SJSA1 (cell line): ENCODE measurements at regions not wholly inside any gene's neighbourhood (a gene's known extent, or its start where the extent isn't known, plus 50 kb on each side); places are given as distances from the start of the nearest gene placed in this dataset.

Experiments
- DNase-seq, 2 experiments: peaks; one replicate each; pipeline ENCODE4 v3.0.0-alpha.2; 2015 to 2020; ENCODE audit warnings: low spot score in 2 of 2, low read depth in 1 of 2
- H3K27ac ChIP-seq: fragments of 250-450 bp; sonication (Bioruptor Pico); 2 replicates; pipeline ENCODE4 v1.5.1; 2020; ENCODE audit warnings: mild to moderate bottlenecking, moderate library complexity
- H3K27me3 ChIP-seq: fragments of 250-450 bp; sonication (Bioruptor Pico); replicated peaks from 2 replicates; pipeline ENCODE4 v1.5.1; 2020; ENCODE audit warnings: mild to moderate bottlenecking, moderate library complexity
- H3K36me3 ChIP-seq: fragments of 250-450 bp; sonication (Bioruptor Pico); 2 replicates; pipeline ENCODE4 v1.5.1; 2020; ENCODE audit warnings: mild to moderate bottlenecking
- H3K4me1 ChIP-seq: fragments of 250-450 bp; sonication (Bioruptor Pico); replicated peaks from 2 replicates; pipeline ENCODE4 v1.6.1; 2021; ENCODE audit warnings: mild to moderate bottlenecking
- H3K4me3 ChIP-seq: fragments of 250-450 bp; sonication (Bioruptor Pico); 2 replicates; pipeline ENCODE4 v1.5.1; 2020; ENCODE audit warnings: mild to moderate bottlenecking
- H3K9me3 ChIP-seq: fragments of 250-450 bp; sonication (Bioruptor Pico); replicated peaks from 2 replicates; pipeline ENCODE4 v1.5.1; 2020; ENCODE audit warnings: mild to moderate bottlenecking

GRCh38 chr5:167770461-167770860, 521.0 kb upstream of the WWC1 start:
- Histone ChIP-seq H3K36me3 (no peaks in the 10 kb centered on the region), H3K4me3 (no peak overlapping the region), H3K9me3 (no peaks in the 10 kb centered on the region), H3K27me3 (no peaks in the 10 kb centered on the region), H3K4me1 (peaks cover 17% of the 10 kb centered on the region), H3K27ac (peak overlapping the region; percentile 50)
- DNase-seq, result peak in 1 of 2 experiments; percentile 43

- Histone ChIP-seq H3K27me3 (no peaks in the 10 kb centered on the region), H3K4me3 (no peak overlapping the region), H3K27ac (no peak overlapping the region), H3K36me3 (no peaks in the 10 kb centered on the region), H3K4me1 (peaks cover 17% of the 10 kb centered on the region), H3K9me3 (no peaks in the 10 kb centered on the region)
- no peak for DNase-seq
These were observed 519.9 kb upstream of the WWC1 start for GRCh38 chr5:167771571-167771970.

GRCh38 chr5:167773668-167774301, 517.7 kb upstream of the WWC1 start:
- no peaks in the 10 kb centered on the region for H3K36me3 ChIP-seq
- H3K27ac ChIP-seq, result no peak overlapping the region
- no peak overlapping the region for H3K4me3 ChIP-seq
- no peaks in the 10 kb centered on the region for H3K9me3 ChIP-seq
- no peak for DNase-seq
- H3K4me1 ChIP-seq, result peaks cover 25% of the 10 kb centered on the region
- H3K27me3 ChIP-seq, result no peaks in the 10 kb centered on the region

- Histone ChIP-seq H3K4me3 (no peak overlapping the region), H3K4me1 (peaks cover 8% of the 10 kb centered on the region), H3K27me3 (no peaks in the 10 kb centered on the region), H3K9me3 (no peaks in the 10 kb centered on the region; the same call in 1 of the 2 replicates), H3K36me3 (no peaks in the 10 kb centered on the region), H3K27ac (no peak overlapping the region)
- DNase-seq, result no peak
These were observed 513.7 kb upstream of the WWC1 start for GRCh38 chr5:167777746-167778145.

GRCh38 chr5:167778228-167778627, 513.2 kb upstream of the WWC1 start:
- H3K36me3 ChIP-seq, result no peaks in the 10 kb centered on the region
- H3K4me3 ChIP-seq, result no peak overlapping the region
- no peaks in the 10 kb centered on the region for H3K27me3 ChIP-seq
- H3K9me3 ChIP-seq, result no peaks in the 10 kb centered on the region; the same call in 1 of the 2 replicates
- H3K4me1 ChIP-seq, result peaks cover 8% of the 10 kb centered on the region
- no peak for DNase-seq
- H3K27ac ChIP-seq, result no peak overlapping the region

GRCh38 chr5:167779644-167780043, 511.8 kb upstream of the WWC1 start:
- no peaks in the 10 kb centered on the region for H3K36me3 ChIP-seq
- no peaks in the 10 kb centered on the region; the same call in 1 of the 2 replicates for H3K9me3 ChIP-seq
- H3K27ac ChIP-seq, result no peak overlapping the region
- H3K4me1 ChIP-seq, result peaks cover 8% of the 10 kb centered on the region
- no peak for DNase-seq
- H3K4me3 ChIP-seq, result no peak overlapping the region
- H3K27me3 ChIP-seq, result no peaks in the 10 kb centered on the region

GRCh38 chr5:167780177-167780576, 511.3 kb upstream of the WWC1 start:
- Histone ChIP-seq H3K27ac (no peak overlapping the region), H3K4me3 (no peak overlapping the region), H3K4me1 (peaks cover 8% of the 10 kb centered on the region), H3K9me3 (no peaks in the 10 kb centered on the region; the same call in 1 of the 2 replicates), H3K36me3 (no peaks in the 10 kb centered on the region), H3K27me3 (no peaks in the 10 kb centered on the region)
- DNase-seq, result no peak

GRCh38 chr5:167783145-167783817, 508.2 kb upstream of the WWC1 start:
- no peak for DNase-seq
- Histone ChIP-seq H3K9me3 (no peaks in the 10 kb centered on the region; the same call in 1 of the 2 replicates), H3K27me3 (no peaks in the 10 kb centered on the region), H3K36me3 (no peaks in the 10 kb centered on the region), H3K27ac (no peak overlapping the region), H3K4me3 (no peak overlapping the region), H3K4me1 (no peaks in the 10 kb centered on the region)

GRCh38 chr5:167785106-167785505, 506.3 kb upstream of the WWC1 start:
- Histone ChIP-seq H3K4me1 (0 out of 2 replicates have a peak, but pooled peaks cover 2% of the 10 kb centered on the region), H3K27me3 (no peaks in the 10 kb centered on the region), H3K9me3 (no peaks in the 10 kb centered on the region), H3K4me3 (no peak overlapping the region), H3K36me3 (no peaks in the 10 kb centered on the region), H3K27ac (no peak overlapping the region)
- no peak for DNase-seq

- Histone ChIP-seq H3K27ac (no peak overlapping the region), H3K36me3 (no peaks in the 10 kb centered on the region)
- DNase-seq, result no peak
These were observed 505.5 kb upstream of the WWC1 start for GRCh38 chr5:167785901-167786300.

GRCh38 chr5:167786871-167787578, 504.4 kb upstream of the WWC1 start:
- no peak overlapping the region for H3K27ac ChIP-seq
- no peaks in the 10 kb centered on the region for H3K27me3 ChIP-seq
- H3K4me1 ChIP-seq, result 0 out of 2 replicates have a peak, but pooled peaks cover 2% of the 10 kb centered on the region
- DNase-seq, result no peak
- no peak overlapping the region for H3K4me3 ChIP-seq
- H3K9me3 ChIP-seq, result no peaks in the 10 kb centered on the region
- no peaks in the 10 kb centered on the region for H3K36me3 ChIP-seq

More at GRCh38 chr5:167785901-167786300, 505.5 kb upstream of the WWC1 start:
- Histone ChIP-seq H3K27me3 (no peaks in the 10 kb centered on the region), H3K4me1 (0 out of 2 replicates have a peak, but pooled peaks cover 2% of the 10 kb centered on the region), H3K4me3 (no peak overlapping the region), H3K9me3 (no peaks in the 10 kb centered on the region)

GRCh38 chr5:167790045-167790444, 501.4 kb upstream of the WWC1 start:
- Histone ChIP-seq H3K36me3 (no peaks in the 10 kb centered on the region), H3K27me3 (no peaks in the 10 kb centered on the region), H3K9me3 (no peaks in the 10 kb centered on the region), H3K4me1 (peaks cover 13% of the 10 kb centered on the region), H3K27ac (no peak overlapping the region), H3K4me3 (no peak overlapping the region)
- no peak for DNase-seq

- H3K27me3 ChIP-seq, result no peaks in the 10 kb centered on the region
- H3K4me3 ChIP-seq, result no peak overlapping the region
- H3K36me3 ChIP-seq, result no peaks in the 10 kb centered on the region
- no peak for DNase-seq
- no peaks in the 10 kb centered on the region for H3K9me3 ChIP-seq
- H3K4me1 ChIP-seq, result peaks cover 13% of the 10 kb centered on the region
- no peak overlapping the region for H3K27ac ChIP-seq
These were observed 500.8 kb upstream of the WWC1 start for GRCh38 chr5:167790462-167791260.
